Brain pericyte (primary cell): ENCODE measurements at regions not wholly inside any gene's neighbourhood (a gene's known extent, or its start where the extent isn't known, plus 50 kb on each side); places are given as distances from the start of the nearest gene placed in this dataset.
"Not testable (repeated sequence)": the region's sequence is repeated elsewhere in the genome, so short reads cannot be mapped to it uniquely, and the experiment has no call there.

Experiments
- DNase-seq: peaks from one replicate; pipeline ENCODE4 v3.0.0-alpha.2; 2012; ENCODE audit warnings: low read depth, low spot score

- DNase-seq, result no peak
These were observed 50.1 kb upstream of the ACSL4 start for GRCh38 chrX:109782994-109783700.

DNA sequence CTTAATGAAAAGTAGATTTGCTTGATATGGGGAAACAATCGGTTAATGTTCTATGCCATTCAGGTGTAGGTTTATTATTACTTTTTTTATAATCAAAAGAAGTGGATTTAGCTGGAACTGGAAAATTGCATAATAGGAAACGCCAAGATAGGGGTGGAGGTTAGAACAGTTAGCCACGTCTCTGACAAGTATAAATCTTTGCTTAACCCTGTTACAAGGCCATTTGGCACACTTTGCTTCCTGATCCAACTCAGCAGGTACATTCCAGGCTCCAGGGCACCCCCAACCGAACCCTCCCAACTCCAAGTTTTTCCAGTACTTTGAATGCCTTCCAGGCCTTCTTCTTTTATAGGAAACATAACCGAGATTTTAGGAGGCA is 50.6 kb upstream of the ACSL4 start:
- DNase-seq, result no peak

- no peak for DNase-seq
These were observed 52.0 kb upstream of the ACSL4 start for GRCh38 chrX:109785053-109785452.

DNA sequence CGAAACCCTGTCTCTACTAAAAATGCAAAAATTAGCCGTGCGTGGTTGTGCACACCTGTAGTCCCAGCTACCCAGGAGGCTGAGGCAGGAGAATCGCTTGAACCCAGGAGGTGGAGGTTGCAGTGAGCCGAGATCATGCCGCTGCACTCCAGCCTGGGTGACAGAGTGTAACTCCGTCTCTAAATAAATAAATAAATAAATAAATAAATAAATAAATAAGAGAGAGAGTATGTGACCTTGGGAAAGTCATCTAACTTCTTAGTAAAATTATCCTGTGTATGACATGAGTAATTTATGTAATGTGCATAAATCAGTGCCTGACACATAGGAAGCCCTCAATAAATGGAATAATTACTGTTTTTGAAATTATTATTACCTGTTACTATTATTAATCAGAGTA is 57.5 kb upstream of the ACSL4 start:
- not testable (repeated sequence) for DNase-seq

DNA sequence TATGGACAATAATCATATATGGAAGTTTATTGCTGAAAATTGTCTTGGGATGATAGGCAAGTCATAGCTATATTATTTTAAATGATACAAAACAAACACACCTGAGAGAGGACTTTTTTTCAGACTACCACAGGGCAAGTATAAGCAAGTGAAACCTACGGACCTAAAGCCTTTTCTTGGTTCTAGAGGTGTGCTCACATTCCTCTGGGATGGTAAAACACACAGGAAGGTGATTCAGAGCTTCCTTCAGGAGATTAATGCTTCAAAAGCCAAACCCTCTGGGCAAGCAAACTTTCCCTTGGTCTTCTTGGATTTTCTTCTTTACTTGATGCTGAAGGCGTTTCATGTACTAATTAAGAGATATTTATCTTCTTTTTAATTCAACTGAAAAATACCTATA is 60.1 kb upstream of the ACSL4 start:
- no peak for DNase-seq

DNA sequence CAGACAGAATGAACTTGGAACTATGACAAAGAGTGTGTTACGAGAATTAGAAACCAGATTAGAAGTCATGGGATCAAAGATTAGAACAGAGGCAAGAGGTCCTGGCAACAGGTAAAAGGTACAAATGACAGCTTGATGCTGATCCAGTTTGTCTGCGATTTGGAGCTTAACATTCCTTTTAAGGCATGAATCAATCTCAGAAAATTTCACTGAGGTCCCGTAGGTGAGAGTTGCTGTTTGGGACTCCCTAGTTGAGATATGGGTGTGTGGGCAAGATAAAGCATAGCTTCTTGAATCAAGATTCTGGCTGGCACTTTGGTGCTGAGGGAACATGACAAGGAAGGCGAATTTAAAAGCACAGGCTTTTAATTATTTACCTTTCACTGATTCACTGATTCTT is 62.6 kb upstream of the ACSL4 start:
- no peak for DNase-seq

DNA sequence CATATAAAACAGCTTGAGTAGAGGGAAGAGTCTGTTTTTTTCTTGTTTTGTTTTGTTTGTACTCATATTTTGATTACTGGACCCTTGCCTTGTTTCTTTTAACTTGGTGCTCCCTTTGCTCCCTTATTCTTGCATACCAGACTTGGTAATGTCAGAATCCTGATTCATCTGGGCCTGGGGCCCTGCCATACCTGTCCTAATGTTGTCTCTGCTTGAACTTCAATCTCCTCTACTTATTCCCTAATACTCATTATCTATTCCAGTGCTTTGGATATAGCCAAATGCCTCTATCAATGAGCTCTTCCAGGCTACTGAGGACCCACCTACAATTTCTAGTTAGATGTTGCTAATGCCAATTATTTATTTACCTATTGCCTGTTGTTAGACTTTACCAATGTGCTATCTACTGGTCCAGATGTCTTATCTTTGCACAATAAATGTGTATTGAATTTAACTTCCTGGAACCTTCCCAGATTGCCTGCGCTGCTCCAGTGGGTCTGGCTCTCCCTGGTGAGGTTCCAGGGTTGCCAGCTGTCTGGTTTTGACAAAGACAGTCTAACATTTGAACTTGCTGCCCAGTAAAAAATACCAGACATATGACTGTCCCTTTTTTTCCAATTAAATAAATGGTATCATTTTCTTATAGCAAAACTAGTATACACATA is 64.4 kb upstream of the ACSL4 start:
- no peak for DNase-seq

- DNase-seq, result no peak
These were observed 79.2 kb upstream of the ACSL4 start for GRCh38 chrX:109812236-109812635.

DNA sequence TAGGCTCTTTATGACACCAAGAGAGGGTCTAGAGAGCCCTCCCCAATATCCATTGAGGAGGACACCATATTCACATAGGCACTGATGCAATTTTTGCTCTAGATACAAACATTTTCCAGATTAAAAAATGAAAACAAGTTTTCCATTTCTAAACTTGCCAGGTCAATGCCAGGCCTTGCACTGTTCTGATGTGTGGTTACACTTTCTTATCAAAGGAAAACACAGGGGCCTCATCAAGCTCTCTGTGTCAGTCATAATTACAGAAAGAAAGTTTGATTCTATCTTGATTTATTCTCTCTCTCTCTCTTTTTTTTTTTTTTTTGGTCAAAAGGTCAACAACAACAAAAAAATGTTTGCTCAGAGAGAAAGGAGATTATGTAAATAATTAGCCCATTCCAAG is 80.2 kb upstream of the ACSL4 start:
- no peak for DNase-seq

- no peak for DNase-seq
These were observed 85.9 kb upstream of the ACSL4 start for GRCh38 chrX:109818976-109819375.

DNA sequence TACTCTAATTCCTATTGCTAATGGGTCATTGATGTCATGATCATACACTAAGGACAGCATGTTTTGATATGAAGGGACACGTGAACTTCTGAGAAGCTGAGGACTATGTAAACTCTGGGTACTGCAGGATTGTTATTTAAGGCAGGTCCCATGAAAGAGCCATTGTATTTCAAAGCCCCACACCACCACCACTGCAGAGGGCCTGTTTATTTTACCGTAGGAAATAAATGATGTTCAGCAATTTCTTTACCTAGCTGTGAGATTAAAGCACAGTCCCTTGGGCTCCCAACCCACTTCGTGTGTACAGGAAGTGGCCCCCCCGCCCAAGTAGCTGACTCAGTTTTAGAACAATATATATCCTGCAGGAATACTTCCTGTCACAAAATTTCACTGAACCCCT is 89.8 kb upstream of the ACSL4 start:
- DNase-seq, result no peak

DNA sequence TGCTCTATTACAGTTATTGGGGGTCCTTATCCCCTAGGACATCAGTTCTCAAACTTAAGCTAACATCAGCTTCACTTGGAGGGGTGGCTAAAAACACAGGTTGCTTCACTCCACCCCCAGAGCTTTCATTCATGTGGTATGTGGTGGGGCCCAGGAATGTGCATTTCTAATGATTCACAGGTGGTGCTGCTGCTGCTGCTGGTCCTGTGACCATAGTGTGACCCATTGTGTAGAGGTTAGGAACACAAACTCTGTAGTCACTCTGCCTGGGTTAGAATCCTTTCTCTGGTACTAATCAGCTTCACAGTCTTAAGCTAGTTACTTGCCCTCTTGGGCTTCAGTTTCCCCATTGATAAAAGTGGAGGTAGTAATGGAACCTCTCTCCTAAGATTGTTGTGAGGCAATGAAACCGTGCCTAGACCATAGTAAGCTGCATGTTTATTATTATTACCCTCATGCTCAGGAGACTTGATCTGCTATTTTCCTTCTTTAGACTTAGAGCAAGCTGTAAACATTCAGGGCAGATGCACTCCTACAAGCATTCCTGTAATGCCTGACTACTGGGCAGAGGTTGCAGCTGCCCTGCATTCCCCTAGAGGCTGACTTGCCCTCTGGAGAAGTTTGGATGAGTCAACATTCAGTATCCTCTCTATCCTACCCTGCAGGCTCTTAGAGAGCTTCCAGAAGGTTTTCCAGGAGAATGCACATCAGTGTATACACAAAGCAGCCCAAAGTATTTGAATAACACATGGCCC is 94.1 kb upstream of the ACSL4 start:
- peak; percentile 55 for DNase-seq

DNA sequence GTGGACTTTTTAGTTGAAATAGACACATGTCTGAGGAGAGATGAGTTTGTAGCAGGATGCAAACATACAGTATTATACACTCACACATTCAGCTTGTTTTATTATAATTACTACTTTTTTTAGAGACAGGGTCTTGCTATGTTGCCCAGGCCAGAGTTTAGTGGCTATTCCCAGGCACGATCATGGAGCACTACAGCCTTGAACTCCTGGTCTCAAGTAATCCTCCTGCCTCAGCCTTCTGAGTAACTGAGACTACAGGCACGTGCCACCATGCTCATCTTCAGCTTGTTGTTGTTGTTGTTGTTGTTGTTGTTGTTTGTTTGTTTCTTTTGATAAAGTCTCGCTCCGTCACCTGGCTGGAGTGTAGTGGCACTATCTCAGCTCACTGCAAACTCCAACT is 94.7 kb upstream of the ACSL4 start:
- no peak for DNase-seq

DNA sequence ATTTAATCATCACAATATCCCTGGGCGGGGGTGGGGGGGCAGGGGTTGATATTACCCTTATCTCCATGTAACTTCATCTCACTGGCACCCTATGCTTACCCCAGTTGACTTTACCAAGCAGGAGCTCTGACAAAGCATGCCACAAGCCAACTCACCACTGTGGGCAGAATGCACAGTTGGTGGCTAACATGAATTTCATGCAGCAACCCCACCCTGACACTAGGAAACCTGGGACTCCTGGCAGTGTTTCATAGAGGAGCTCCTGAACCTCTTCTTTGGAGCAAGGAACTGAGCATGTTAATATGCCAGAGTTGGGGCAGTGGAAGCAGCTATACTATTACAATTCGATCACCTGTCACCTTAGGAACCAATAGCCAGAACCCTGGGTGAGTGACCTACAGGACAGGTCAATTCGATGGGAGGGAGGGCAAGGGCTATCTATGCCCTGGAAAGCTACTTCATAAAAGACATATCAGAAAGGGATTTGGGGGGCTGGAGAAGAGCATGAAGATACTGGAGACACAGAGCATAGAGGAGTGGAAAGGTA is 97.2 kb upstream of the ACSL4 start:
- no peak for DNase-seq

- no peak for DNase-seq
These were observed 97.7 kb upstream of the ACSL4 start for GRCh38 chrX:109830704-109831206.

DNA sequence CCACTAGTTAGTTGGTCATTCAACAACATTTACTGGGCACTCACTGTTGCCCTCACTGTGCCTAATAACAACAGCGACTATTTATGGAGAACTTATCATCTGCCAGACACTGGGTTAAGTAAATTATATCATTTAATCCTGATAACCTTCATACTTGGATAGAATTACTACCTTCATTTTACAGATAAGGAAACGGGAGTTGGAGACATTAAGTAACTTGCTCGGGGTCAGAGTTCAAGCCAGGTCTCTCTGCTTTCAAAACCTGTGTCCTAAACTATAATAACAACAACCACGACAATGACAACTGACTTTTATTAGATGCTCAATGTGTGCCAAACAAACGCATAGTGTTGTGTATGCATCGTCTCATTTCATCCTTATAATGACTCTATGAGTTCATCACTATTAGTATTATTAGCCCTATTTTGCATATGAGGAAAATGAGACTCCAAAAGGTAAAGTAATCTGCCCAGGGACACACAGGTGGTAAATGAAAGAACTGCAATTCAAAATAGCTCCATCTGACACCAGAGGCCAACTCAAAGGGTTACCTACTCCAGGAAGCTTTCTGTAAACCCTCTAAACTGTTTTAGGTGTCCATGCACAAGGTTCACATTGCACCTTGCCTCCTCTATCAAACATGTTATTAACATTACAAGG is 98.4 kb upstream of the ACSL4 start:
- DNase-seq, result no peak

GRCh38 chrX:109839694-109840567 is 106.9 kb upstream of the ACSL4 start:
- no peak for DNase-seq

GRCh38 chrX:109840585-109840984 is 107.5 kb upstream of the ACSL4 start:
- DNase-seq, result peak; percentile 67

DNA sequence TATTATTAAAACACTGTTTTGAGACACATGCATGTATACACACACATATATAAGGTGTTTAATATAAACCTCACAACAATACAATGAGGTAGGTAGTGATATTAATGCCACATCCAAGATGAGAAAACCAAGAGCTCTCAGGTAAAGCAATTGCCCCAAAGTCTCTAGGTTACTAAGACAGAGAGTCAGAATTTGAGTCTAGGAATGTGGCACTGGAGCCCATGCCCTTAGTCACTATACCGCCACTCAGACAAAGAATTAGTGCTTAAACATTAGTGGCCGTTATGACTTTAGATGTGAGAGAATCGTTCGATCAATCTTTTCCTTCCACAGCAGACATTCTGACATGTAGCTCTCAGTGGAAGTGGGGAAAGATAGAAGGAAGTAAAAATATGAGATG is 108.2 kb upstream of the ACSL4 start:
- no peak for DNase-seq

DNA sequence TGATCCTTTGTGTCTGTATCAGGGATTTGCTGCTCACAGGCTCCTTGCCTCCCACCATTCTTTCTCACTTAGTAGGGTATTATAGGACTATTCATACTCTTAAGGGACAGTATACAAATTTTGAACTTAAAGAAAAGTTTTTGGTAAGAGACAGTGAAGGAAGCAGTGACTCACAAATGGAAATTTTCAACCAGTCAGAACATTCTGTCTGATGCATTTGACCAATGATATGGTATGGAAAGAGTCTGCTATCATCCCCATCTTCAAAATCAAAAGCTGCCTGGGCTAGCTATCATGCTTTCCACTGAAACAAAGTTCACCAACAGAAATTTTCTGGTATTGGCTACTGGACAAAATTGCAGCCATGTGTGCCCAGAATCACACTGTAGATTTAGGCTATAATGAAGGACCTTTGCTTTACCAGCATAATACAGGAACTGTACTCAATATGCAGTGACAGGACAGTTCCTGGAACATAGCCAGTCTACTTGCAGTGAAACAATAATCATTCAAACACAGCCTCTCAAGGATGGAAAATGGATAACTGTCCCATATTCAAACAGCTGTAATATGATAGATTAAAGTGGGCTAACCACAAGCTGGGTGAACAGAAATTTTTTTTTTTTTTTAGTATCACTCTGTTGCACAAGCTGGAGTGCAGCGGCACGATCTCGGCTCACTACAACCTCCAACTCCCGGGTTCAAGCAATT is 109.0 kb upstream of the ACSL4 start:
- no peak for DNase-seq
